ENCODE measurements at regions not wholly inside any gene's neighbourhood (a gene's known extent, or its start where the extent isn't known, plus 50 kb on each side); places are given as distances from the start of the nearest gene placed in this dataset.

GRCh38 chr5:118592229-118593002 lies 395.9 kb downstream of the DTWD2 start:
- TF ChIP-seq CTCF (IDR thresholded peaks at IDR 0.05) = no peak
- TF ChIP-seq POLR2A (IDR thresholded peaks at IDR 0.05) = no peak

Data from thyroid gland (tissue), 4 donors.